ENCODE measurements at regions not wholly inside any gene's neighbourhood (a gene's known extent, or its start where the extent isn't known, plus 50 kb on each side); places are given as distances from the start of the nearest gene placed in this dataset.

DNA sequence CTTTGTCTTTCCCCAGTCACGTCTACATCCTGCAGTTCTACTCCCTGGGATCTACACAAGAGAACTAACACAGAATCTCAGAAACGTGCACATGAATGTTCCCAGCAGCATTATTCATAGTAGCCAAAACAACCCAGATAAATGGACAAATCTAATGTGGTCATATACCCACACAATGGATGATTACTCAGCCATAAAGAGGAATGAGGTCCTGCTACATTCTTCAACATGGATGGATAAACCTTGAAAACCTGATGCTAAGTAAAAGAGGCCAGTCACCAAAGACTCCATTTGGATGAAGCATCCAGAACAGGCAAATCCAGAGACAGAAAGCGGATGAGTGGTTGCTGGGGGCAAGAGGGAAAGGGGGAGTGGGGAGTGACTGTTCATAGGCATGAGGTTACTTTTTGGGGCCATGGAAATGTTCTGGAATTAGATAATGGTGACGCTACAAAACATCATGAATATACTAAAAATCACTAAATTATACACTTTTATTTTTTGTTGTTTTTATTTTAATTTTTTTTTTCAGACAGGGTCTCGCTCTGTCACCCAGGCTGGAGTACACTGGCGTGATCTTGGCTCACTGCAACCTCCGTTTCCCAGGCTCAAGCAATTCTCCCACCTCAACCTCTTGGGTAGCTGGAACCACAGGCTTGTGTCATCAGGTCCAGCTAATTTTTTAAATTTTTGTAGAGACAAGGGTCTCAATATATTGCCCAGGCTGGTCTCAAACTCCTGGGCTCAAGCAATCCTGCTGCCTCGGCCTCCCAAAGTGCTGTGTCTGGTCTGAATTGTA, 50.8 kb upstream of the DSN1 start:
- H3K4me3 ChIP-seq (replicated peaks in 1 of 2; ENCODE audit: low read depth in 2 of 2, low read length in 2 of 2), result no peak overlapping the region
- peak in 1 of 2 donors; percentile 25 for DNase-seq (ENCODE audit: low read depth in 2 of 2)
- TF ChIP-seq, protein P1, sequence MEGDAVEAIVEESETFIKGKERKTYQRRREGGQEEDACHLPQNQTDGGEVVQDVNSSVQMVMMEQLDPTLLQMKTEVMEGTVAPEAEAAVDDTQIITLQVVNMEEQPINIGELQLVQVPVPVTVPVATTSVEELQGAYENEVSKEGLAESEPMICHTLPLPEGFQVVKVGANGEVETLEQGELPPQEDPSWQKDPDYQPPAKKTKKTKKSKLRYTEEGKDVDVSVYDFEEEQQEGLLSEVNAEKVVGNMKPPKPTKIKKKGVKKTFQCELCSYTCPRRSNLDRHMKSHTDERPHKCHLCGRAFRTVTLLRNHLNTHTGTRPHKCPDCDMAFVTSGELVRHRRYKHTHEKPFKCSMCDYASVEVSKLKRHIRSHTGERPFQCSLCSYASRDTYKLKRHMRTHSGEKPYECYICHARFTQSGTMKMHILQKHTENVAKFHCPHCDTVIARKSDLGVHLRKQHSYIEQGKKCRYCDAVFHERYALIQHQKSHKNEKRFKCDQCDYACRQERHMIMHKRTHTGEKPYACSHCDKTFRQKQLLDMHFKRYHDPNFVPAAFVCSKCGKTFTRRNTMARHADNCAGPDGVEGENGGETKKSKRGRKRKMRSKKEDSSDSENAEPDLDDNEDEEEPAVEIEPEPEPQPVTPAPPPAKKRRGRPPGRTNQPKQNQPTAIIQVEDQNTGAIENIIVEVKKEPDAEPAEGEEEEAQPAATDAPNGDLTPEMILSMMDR (IDR thresholded peaks at IDR 0.05; ENCODE audit: low read depth, low read length), result no peak

DNA sequence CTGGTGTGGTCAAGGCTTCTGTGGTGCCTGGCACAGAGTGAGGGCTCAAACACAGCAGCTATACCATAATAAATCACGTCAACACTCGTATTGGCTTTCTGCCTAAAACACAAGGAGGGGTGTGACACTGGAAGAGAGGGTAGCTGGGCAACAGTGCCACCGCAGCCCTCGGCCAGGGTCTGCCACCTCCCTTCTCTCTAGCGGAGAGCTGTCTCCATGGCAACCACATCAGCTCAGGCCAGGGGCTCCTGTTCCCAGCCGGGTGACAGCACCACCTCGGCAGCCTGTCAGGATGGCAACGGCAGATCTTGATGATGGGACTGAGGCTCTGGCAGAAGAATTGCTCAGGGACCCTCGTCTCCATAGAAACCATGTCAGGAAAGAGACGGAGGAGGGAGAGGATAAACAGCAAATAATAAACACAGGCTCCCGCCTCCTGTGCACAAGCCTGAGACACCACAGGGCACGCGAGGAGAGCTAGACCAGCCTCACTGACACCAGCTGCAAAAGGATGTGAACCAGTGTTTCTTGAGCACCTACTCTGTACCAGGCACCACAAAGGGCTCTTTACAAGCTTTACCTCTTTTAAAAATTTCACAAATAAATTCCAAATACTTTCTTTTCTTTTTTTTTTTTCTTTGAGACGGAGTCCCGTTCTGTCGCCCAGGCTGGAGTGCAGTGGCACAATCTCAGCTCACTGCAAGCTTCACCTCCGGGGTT, 50.4 kb upstream of the TLDC2 start:
- TF ChIP-seq, protein P1 (IDR thresholded peaks at IDR 0.05; ENCODE audit: low read depth, low read length), result no peak
- no peak for DNase-seq (ENCODE audit: low read depth in 2 of 2)

More for the DNA sequence above, 50.4 kb upstream of the TLDC2 start:
- H3K4me3 ChIP-seq (replicated peaks in 1 of 2; ENCODE audit: low read depth in 2 of 2, low read length in 2 of 2), result no peak overlapping the region

Measured in cardiac fibroblast (primary cell).